Adrenal gland (tissue), 5 donors: ENCODE measurements at regions not wholly inside any gene's neighbourhood (a gene's known extent, or its start where the extent isn't known, plus 50 kb on each side); places are given as distances from the start of the nearest gene placed in this dataset.

ENCODE experiments used
- CTCF ChIP-seq, 6 experiments: fragments of 450-650 bp in 4 of 6; fragments of 200-600 bp in 2 of 6; sonication (generic) in 1 of 6; IDR thresholded peaks; 1 replicate in 5 of 6; 2 replicates in 1 of 6; pipeline versions ENCODE4 v1.5.1 to v1.8.0; 2016 to 2021; ENCODE audit warnings: antibody characterized with exemption in 6 of 6, mild to moderate bottlenecking in 2 of 6, moderate library complexity in 1 of 6
- POLR2A ChIP-seq, 2 donors: fragments of 450-650 bp; IDR thresholded peaks; one replicate each; pipeline ENCODE4 v1.6.1; 2017; ENCODE audit warnings: antibody characterized with exemption in 2 of 2, mild to moderate bottlenecking in 2 of 2, moderate library complexity in 1 of 2
- donor health status: DM: no; HTN: no; CAD: no.

GRCh38 chr9:31251386-31251785, 1133.1 kb upstream of the ACO1 start:
- TF ChIP-seq CTCF (IDR thresholded peaks at IDR 0.05) (no peak), POLR2A (IDR thresholded peaks at IDR 0.05) (no peak)
